Parathyroid adenoma (tissue), 2 donors: ENCODE measurements at regions not wholly inside any gene's neighbourhood (a gene's known extent, or its start where the extent isn't known, plus 50 kb on each side); places are given as distances from the start of the nearest gene placed in this dataset.

Source experiments
- H2AFZ ChIP-seq: fragments of 300-600 bp; sonication (generic); one replicate; pipeline ENCODE4 v1.7.0; 2017; ENCODE audit warnings: antibody characterized with exemption, mild to moderate bottlenecking
- H3K27ac ChIP-seq: fragments of 300-600 bp; sonication (generic); one replicate; pipeline ENCODE4 v1.7.0; 2017
- H3K27me3 ChIP-seq: fragments of 300-600 bp; sonication (generic); one replicate; pipeline ENCODE4 v1.7.0; 2017; ENCODE audit warnings: low read length; ENCODE audit not compliant: control insufficient read depth, insufficient read depth
- H3K36me3 ChIP-seq: fragments of 300-600 bp; sonication (generic); one replicate; pipeline ENCODE4 v1.7.0; 2017; ENCODE audit warnings: low read length; ENCODE audit not compliant: control insufficient read depth, insufficient read depth
- H3K4me1 ChIP-seq: fragments of 300-600 bp; sonication (generic); one replicate; pipeline ENCODE4 v1.7.0; 2017; ENCODE audit warnings: control low read depth
- H3K4me2 ChIP-seq: fragments of 300-600 bp; sonication (generic); one replicate; pipeline ENCODE4 v1.7.0; 2017; ENCODE audit warnings: low read length
- H3K4me3 ChIP-seq: fragments of 300-600 bp; sonication (generic); one replicate; pipeline ENCODE4 v1.7.0; 2017; ENCODE audit warnings: low read depth, low read length
- H3K79me2 ChIP-seq: fragments of 300-600 bp; sonication (generic); one replicate; pipeline ENCODE4 v1.7.0; 2017; ENCODE audit warnings: control low read depth
- H3K9ac ChIP-seq: fragments of 300-600 bp; sonication (generic); one replicate; pipeline ENCODE4 v1.7.0; 2017; ENCODE audit warnings: mild to moderate bottlenecking
- H3K9me3 ChIP-seq: fragments of 300-600 bp; sonication (generic); one replicate; pipeline ENCODE4 v1.7.0; 2017; ENCODE audit warnings: low read length; ENCODE audit not compliant: control insufficient read depth
- TF ChIP-seq, protein P1 (sequence below): fragments of 300-600 bp; sonication (generic); IDR thresholded peaks from one replicate; pipeline ENCODE4 v1.7.0; 2017; ENCODE audit warnings: antibody characterized with exemption, mild to moderate bottlenecking
- donor health status: primary hyperparathyroidism.

DNA sequence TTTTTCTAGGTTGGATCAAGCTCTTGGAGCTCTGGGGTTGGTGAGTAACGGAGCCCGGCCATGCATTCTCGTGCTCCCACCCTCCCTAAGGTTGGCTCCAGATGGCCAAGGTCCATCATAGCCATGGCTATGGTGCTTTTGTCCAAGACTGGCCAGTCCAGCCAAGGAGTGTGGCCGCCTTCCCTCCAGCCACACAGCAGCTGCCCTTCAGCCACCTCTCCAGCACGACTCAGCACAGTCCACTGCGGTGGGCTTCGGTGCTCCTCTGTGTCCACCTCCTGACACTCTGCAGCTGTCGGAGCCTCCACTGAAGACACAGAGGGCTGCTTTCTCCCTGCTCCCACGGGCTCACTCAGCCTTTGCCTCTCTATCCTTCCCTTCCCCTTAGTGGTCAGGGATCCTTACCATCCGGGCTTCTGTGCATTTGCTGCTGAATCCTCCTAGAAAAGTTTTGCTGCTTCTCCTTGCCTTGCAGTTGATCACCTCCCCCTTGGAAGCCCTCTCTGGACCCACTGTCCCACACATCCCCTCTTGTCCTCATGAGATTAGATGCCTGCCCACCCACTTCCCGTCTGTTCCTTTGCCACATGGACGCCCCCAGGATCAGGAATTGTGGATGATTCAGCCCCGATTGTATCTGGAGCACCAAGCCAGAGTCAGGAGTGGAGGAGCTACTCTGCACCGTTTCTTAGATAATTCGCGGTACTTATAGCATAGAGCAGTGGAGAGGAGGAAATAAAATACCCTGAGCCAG, 177.1 kb upstream of the COPS8 start:
- Histone ChIP-seq H3K27ac (no peak overlapping the region), H3K9ac (no peak overlapping the region), H3K4me3 (no peak overlapping the region), H3K4me1 (no peaks in the 10 kb centered on the region), H3K27me3 (no peaks in the 10 kb centered on the region), H3K9me3 (no peaks in the 10 kb centered on the region), H3K36me3 (no peaks in the 10 kb centered on the region), H3K4me2 (no peak overlapping the region), H3K79me2 (no peaks in the 10 kb centered on the region), H2AFZ (no peak overlapping the region)
- TF ChIP-seq, protein P1, sequence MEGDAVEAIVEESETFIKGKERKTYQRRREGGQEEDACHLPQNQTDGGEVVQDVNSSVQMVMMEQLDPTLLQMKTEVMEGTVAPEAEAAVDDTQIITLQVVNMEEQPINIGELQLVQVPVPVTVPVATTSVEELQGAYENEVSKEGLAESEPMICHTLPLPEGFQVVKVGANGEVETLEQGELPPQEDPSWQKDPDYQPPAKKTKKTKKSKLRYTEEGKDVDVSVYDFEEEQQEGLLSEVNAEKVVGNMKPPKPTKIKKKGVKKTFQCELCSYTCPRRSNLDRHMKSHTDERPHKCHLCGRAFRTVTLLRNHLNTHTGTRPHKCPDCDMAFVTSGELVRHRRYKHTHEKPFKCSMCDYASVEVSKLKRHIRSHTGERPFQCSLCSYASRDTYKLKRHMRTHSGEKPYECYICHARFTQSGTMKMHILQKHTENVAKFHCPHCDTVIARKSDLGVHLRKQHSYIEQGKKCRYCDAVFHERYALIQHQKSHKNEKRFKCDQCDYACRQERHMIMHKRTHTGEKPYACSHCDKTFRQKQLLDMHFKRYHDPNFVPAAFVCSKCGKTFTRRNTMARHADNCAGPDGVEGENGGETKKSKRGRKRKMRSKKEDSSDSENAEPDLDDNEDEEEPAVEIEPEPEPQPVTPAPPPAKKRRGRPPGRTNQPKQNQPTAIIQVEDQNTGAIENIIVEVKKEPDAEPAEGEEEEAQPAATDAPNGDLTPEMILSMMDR: no peak

DNA sequence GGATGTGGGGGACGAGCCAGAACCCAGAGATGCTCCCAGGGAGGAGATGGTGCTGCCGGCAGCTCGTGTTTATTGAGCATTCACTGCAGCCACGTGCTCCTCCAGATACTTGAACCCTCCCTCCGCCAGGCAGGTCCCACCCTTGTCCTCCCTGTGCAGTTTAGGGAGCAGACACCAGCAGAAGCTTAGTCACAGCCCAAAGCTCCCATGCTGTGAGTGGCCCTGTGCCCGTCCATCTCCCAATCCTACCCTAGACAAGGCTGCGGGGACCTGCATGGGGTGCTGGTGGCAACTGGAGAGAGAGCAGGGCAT, 176.5 kb upstream of the COPS8 start:
- no peak overlapping the region for H2AFZ ChIP-seq
- H3K9ac ChIP-seq: no peak overlapping the region
- no peaks in the 10 kb centered on the region for H3K79me2 ChIP-seq
- TF ChIP-seq, protein P1: no peak
- H3K27ac ChIP-seq: no peak overlapping the region
- no peak overlapping the region for H3K4me3 ChIP-seq
- H3K27me3 ChIP-seq: no peaks in the 10 kb centered on the region
- H3K9me3 ChIP-seq: no peaks in the 10 kb centered on the region
- no peaks in the 10 kb centered on the region for H3K36me3 ChIP-seq
- H3K4me1 ChIP-seq: no peaks in the 10 kb centered on the region
- no peak overlapping the region for H3K4me2 ChIP-seq

DNA sequence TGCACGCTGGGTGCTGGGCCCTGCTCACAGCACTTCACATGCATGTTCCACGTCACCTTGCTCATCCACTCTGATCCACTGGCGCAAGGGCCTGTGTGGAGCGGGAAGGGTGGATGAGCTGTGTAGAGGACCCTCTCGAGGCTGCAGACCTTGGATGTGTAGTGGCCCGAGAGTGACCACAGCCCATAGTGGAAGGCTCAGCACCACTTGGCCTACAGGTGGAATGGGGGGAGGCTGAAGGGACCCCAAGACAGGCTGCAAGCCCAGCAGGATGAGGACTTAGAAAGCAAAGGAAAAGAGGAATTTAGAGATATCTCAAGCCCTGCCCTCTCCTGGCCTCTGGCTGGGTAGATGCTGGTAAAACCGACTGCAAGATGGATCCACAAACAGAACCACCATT, 175.9 kb upstream of the COPS8 start:
- TF ChIP-seq, protein P1: no peak
- Histone ChIP-seq H3K36me3 (no peaks in the 10 kb centered on the region), H3K79me2 (no peaks in the 10 kb centered on the region), H3K9me3 (no peaks in the 10 kb centered on the region), H3K27me3 (no peaks in the 10 kb centered on the region), H3K4me1 (no peaks in the 10 kb centered on the region), H3K4me3 (no peak overlapping the region), H3K27ac (no peak overlapping the region), H3K9ac (no peak overlapping the region), H3K4me2 (no peak overlapping the region), H2AFZ (no peak overlapping the region)

DNA sequence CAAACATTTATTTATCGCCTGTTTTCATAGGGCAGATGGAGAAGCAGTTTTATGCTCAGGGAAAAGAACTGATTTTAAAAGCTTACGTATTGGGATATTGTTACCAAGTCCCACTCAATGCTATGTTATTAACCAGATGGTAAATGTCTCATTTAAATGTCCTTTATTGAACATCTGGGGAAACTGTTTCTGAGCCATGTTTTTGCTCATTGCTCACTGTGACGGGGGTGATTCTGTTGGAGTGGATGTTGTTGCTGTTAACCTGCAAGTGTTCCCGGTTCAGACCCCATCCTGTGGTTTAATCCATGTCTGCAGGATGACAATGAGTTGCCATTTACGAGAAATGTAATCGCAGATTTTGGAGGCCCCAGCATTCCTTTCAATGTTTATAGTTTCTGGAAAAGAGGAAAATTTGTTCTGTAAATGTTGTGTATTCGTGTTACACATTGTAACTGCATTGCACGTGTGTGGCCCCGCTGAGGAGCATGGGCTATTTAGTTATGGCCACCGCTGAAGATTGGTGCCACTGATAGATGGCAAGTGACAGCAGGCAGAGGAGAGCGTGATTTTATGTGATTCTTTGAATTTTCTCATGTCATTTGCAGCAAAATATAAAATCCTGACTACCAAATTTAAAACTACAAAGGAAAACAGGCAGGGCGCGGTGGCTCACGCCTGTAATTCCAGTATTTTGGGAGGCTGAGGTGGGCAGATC, 174.8 kb upstream of the COPS8 start:
- TF ChIP-seq, protein P1: no peak
- H3K4me1 ChIP-seq: no peaks in the 10 kb centered on the region
- no peak overlapping the region for H3K27ac ChIP-seq
- no peaks in the 10 kb centered on the region for H3K9me3 ChIP-seq
- no peaks in the 10 kb centered on the region for H3K27me3 ChIP-seq
- no peak overlapping the region for H2AFZ ChIP-seq
- no peak overlapping the region for H3K4me2 ChIP-seq
- no peaks in the 10 kb centered on the region for H3K36me3 ChIP-seq
- no peaks in the 10 kb centered on the region for H3K79me2 ChIP-seq
- no peak overlapping the region for H3K4me3 ChIP-seq
- H3K9ac ChIP-seq: no peak overlapping the region
